Kidney (tissue), 13 donors: ENCODE measurements at regions not wholly inside any gene's neighbourhood (a gene's known extent, or its start where the extent isn't known, plus 50 kb on each side); places are given as distances from the start of the nearest gene placed in this dataset.
"Not testable (repeated sequence)": the region's sequence is repeated elsewhere in the genome, so short reads cannot be mapped to it uniquely, and the experiment has no call there.

Experiments used
- DNase-seq, 5 donors: peaks; one replicate each; pipeline ENCODE4 v3.0.0-alpha.2; 2013 to 2020
- FAIRE-seq: peaks from 2 replicates; lab custom pipeline; 2012; peaks lifted over from hg19 to GRCh38; lab: Jason Lieb, UNC
- H3K27ac ChIP-seq, 2 donors: one replicate each; pipeline ENCODE4 v1.7.0; 2013; ENCODE audit warnings: low read depth in 2 of 2, low read length in 2 of 2, inconsistent platforms in 1 of 2
- H3K27me3 ChIP-seq: one replicate; pipeline ENCODE4 v1.7.1; 2013; ENCODE audit warnings: low read length, inconsistent platforms; ENCODE audit not compliant: control insufficient read depth, insufficient read depth
- H3K36me3 ChIP-seq, 3 donors: one replicate each; pipeline versions ENCODE4 v1.7.0 to v1.7.1; 2013; ENCODE audit warnings: low read length in 3 of 3, control low read depth in 1 of 3, inconsistent platforms in 1 of 3; ENCODE audit not compliant: insufficient read depth in 3 of 3, control insufficient read depth in 2 of 3
- H3K4me1 ChIP-seq, 3 donors: one replicate each; pipeline versions ENCODE4 v1.7.0 to v1.7.1; 2013; ENCODE audit warnings: low read length in 3 of 3, inconsistent platforms in 1 of 3, low read depth in 1 of 3; ENCODE audit not compliant: control insufficient read depth in 2 of 3, insufficient read depth in 2 of 3
- H3K4me3 ChIP-seq, 3 donors: one replicate each; pipeline versions ENCODE4 v1.7.0 to v1.8.1; 2013; ENCODE audit warnings: low read length in 3 of 3, control low read depth in 1 of 3, inconsistent platforms in 1 of 3
- H3K9ac ChIP-seq, 3 donors: one replicate each; pipeline versions ENCODE4 v1.7.0 to v1.7.1; 2013; ENCODE audit warnings: low read length in 3 of 3, control low read depth in 1 of 3, inconsistent platforms in 1 of 3
- H3K9me3 ChIP-seq, 3 donors: one replicate each; pipeline versions ENCODE4 v1.7.0 to v1.7.1; 2013; ENCODE audit warnings: low read length in 3 of 3, control low read depth in 1 of 3, inconsistent platforms in 1 of 3; ENCODE audit not compliant: control insufficient read depth in 2 of 3, insufficient read depth in 1 of 3
- CTCF ChIP-seq: IDR thresholded peaks from 3 replicates; pipeline ENCODE4 v1.5.1; 2012; ENCODE audit warnings: mild to moderate bottlenecking, moderate library complexity, borderline replicate concordance; ENCODE audit not compliant: insufficient read depth; ENCODE audit errors: extremely low read depth
- intact Hi-C: fragments of 100-400 bp; cut with DNase I; formaldehyde crosslinking; loops from one replicate; pipeline ENCODE4 v1.11.1; 2022
- donor health status: control.
- donor health status: control.
- donor health status: control.
- donor health status: control.
- donor health status: control.
- donor health status: DM: yes; HTN: yes; CAD: no.
- donor health status: Normal renal cell carcinoma (clear cell type).

DNA sequence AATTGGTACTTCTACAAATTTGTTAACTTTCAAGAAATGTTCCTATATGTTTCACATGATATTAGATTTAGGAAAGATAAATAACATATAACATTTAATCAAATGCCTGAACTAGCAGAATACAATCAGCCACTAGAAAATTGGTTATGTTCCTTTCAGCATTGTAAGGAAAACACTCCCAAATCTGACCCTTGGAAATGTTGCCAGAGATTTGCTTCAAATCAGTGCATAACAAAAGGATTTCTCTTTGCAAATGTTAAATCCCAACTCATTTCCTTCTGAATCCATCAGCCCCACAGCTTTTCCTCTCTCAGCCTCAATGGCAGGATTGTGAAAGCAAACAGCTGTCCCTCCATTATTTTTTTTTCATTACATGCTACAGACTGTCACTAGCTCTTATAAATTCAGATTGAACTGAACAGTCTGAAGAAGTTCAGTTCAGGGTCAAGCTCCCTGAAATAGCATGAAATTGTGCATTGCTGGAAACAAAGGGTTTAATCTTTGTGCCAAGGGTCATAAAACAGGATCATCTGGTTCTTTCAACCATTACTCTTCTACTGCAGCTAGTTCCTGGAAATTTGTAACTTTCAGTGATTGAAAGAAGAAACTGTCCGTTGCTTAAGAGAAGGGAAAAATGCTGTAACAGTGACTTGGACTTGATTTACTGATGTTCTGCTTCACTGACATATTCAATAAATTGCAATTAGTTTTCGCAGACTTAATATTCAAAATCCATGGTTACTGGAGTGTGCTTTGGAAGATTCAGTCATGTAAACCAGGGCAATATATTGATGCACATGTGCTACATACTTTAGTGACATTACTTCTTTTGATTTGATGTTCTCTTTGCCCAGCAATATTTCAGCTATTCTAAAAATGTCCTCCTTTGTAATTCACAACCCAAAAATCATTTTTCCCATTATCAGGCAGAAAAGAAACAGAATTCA, 246.4 kb downstream of the RPL10L start:
- TF ChIP-seq CTCF, result no peak
- no peaks in the 10 kb centered on the region for H3K9me3 ChIP-seq
- intact Hi-C loops, result no loop called here
- H3K4me3 ChIP-seq, result peak overlapping the region in 1 of 3 donors; percentile 11
- H3K27ac ChIP-seq, result peak overlapping the region in 1 of 2 donors; percentile 53
- FAIRE-seq (no peak), DNase-seq (peak in 3 of 5 donors; percentile 42 to 90 (median 89))
- no peak overlapping the region for H3K9ac ChIP-seq
- no peaks in the 10 kb centered on the region for H3K27me3 ChIP-seq
- no peaks in the 10 kb centered on the region for H3K36me3 ChIP-seq
- peaks cover 0 to 8% (median 3%) of the 10 kb centered on the region in 3 donors for H3K4me1 ChIP-seq

DNA sequence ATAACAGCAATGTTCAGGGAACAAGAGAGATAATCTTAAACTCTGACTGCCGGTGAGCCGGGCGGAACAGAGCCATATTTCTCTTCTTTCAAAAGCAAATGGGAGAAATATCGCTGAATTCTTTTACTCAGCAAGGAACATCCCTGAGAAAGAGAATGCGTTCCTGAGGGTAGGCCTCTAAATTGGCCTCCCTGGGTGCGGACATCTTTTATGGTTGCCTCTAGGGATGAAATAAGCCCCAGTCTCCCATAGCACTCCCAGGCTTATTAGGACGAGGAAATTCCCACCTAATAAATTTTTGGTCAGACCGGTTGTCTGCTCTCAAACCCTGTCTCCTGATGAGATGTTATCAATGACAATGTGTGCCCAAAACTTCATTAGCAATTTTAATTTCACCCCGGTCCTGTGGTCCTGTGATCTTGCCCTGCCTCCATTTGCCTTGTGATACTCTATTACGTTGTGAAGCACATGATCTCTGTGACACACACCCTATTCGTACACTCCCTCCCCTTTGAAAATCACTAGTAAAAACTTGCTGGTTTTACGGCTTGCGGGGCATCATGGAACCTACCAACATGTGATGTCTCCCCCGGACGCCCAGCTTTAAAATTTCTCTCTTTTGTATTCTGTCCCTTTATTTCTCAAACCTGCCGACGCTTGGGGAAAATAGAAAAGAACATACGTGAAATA, 249.4 kb downstream of the RPL10L start:
- H3K9me3 ChIP-seq, H3K4me3 ChIP-seq, intact Hi-C loops, H3K4me1 ChIP-seq, FAIRE-seq, H3K27me3 ChIP-seq, H3K9ac ChIP-seq, H3K27ac ChIP-seq, H3K36me3 ChIP-seq, DNase-seq: not testable (repeated sequence)

- DNase-seq, result no peak
- no peak for TF ChIP-seq CTCF
- Histone ChIP-seq H3K27me3 (no peaks in the 10 kb centered on the region), H3K36me3 (no peaks in the 10 kb centered on the region), H3K4me1 (peaks cover 0 to 8% (median 3%) of the 10 kb centered on the region in 3 donors), H3K4me3 (no peak overlapping the region), H3K27ac (no peak overlapping the region), H3K9ac (no peak overlapping the region), H3K9me3 (no peaks in the 10 kb centered on the region)
- FAIRE-seq, result no peak
- intact Hi-C loops, result no loop called here
These were observed 250.5 kb downstream of the RPL10L start for GRCh38 chr14:46401066-46401465.

GRCh38 chr14:46399049-46399448, 252.5 kb downstream of the RPL10L start:
- no peaks in the 10 kb centered on the region for H3K36me3 ChIP-seq
- H3K4me3 ChIP-seq, result no peak overlapping the region
- no peaks in the 10 kb centered on the region for H3K9me3 ChIP-seq
- H3K9ac ChIP-seq, result no peak overlapping the region
- no peak for TF ChIP-seq CTCF
- DNase-seq (no peak), FAIRE-seq (no peak)
- no peak overlapping the region for H3K27ac ChIP-seq
- intact Hi-C loops, result no loop called here
- H3K4me1 ChIP-seq, result no peaks in the 10 kb centered on the region
- no peaks in the 10 kb centered on the region for H3K27me3 ChIP-seq
